ENCODE measurements at regions not wholly inside any gene's neighbourhood (a gene's known extent, or its start where the extent isn't known, plus 50 kb on each side); places are given as distances from the start of the nearest gene placed in this dataset.

DNA sequence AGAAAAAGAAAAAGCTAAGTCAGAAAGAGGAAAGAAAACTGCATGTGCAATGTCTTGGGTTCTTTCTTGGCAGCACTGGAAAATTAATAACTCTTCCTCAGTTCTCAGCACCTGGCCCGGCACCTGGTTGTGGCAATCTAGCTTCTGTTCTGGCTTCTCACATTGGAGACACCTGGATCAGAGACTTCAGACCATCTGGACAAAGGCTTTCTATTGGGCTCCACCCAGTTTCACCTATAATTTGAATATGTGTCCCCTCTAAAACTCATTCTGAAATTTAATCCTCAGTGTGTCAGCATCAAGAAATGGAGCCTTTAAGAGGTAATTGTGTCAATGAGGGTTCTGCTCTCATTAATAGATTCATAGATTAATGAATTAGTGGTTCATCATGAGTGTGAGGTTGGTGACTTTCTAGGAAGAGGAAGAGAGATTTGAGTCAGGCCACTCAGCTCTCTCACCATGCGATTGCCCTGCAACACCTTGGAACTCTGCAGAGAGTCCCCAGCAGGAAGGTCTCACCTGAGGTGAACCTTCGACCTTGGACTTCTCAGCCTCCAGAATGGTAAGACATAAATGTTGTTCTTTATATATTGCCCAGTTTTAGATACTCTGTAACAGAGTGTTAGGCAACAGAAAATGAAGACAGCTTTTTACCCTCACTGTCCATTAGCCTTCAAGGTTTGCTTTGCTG, 679.9 kb downstream of the NTRK3 start:
- H3K27ac Mint-ChIP-seq = no peak overlapping the region
- WGBS (ENCODE audit: insufficient coverage) = 83% methylated on average over 2 of the region's 3 CpGs

DNA sequence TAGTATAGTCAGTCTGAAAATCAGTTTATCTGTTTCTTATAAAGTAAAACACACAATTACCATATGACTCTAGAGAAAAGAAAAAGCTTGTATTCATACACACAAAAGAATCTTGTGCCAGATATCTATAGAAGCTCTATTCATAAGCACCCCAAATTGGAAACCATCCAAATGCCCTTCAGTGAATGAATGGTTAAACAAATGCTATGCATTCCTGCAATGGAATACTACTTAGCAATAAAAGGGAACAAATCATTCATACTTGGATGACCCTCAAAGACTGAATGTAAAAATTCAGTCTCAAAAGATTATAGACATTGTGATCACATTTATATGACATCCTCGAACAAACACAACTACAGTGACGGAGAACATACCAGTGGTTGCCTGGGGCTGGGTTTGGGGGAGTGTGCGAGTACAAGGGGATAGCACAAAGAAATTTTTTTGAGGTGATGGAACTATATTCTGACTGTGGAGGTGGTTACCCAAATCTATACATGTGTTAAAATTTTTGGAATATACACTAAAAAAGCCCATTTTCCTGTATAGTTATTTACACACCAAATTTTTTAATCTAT, 680.6 kb downstream of the NTRK3 start:
- Histone ChIP-seq H3K36me3 (ENCODE audit: control insufficient read depth, insufficient read depth, low read length) (no peaks in the 10 kb centered on the region), H3K27ac (ENCODE audit: low read length) (no peak overlapping the region), H3K4me1 (ENCODE audit: control insufficient read depth, insufficient read depth, low read length) (no peaks in the 10 kb centered on the region), H3K27me3 (ENCODE audit: control insufficient read depth, insufficient read depth, low read length) (no peaks in the 10 kb centered on the region), H3K9me3 (ENCODE audit: control insufficient read depth, insufficient read depth, low read length) (no peaks in the 10 kb centered on the region), H3K4me3 (ENCODE audit: low read length) (no peak overlapping the region)
- Mint-ChIP-seq H3K9me3 (peaks cover 0 to 4% of the 10 kb centered on the region in 2 donors), H3K4me3 (no peak overlapping the region), H3K4me1 (no peaks in the 10 kb centered on the region), H3K36me3 (no peaks in the 10 kb centered on the region), H3K27ac (no peak overlapping the region), H3K27me3 (ENCODE audit: low read depth in 2 of 2) (no peaks in the 10 kb centered on the region)
- intact Hi-C loops (cut with micrococcal nuclease) = no loop called here
- DNase-seq (no peak), ATAC-seq (no peak)
- WGBS (ENCODE audit: insufficient coverage) = 100% methylated on average over 1 of the region's 3 CpGs
- TF ChIP-seq, protein P1, sequence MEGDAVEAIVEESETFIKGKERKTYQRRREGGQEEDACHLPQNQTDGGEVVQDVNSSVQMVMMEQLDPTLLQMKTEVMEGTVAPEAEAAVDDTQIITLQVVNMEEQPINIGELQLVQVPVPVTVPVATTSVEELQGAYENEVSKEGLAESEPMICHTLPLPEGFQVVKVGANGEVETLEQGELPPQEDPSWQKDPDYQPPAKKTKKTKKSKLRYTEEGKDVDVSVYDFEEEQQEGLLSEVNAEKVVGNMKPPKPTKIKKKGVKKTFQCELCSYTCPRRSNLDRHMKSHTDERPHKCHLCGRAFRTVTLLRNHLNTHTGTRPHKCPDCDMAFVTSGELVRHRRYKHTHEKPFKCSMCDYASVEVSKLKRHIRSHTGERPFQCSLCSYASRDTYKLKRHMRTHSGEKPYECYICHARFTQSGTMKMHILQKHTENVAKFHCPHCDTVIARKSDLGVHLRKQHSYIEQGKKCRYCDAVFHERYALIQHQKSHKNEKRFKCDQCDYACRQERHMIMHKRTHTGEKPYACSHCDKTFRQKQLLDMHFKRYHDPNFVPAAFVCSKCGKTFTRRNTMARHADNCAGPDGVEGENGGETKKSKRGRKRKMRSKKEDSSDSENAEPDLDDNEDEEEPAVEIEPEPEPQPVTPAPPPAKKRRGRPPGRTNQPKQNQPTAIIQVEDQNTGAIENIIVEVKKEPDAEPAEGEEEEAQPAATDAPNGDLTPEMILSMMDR (IDR thresholded peaks at IDR 0.05) = no peak

More for the DNA sequence above, 679.9 kb downstream of the NTRK3 start:
- no peak for DNase-seq
- Mint-ChIP-seq H3K4me3 (no peak overlapping the region), H3K36me3 (no peaks in the 10 kb centered on the region), H3K4me1 (no peaks in the 10 kb centered on the region), H3K27me3 (ENCODE audit: low read depth in 2 of 2) (no peaks in the 10 kb centered on the region), H3K9me3 (peaks cover 0 to 3% of the 10 kb centered on the region in 2 donors)
- Histone ChIP-seq H3K36me3 (ENCODE audit: control insufficient read depth, insufficient read depth, low read length) (no peaks in the 10 kb centered on the region), H3K4me1 (ENCODE audit: control insufficient read depth, insufficient read depth, low read length) (no peaks in the 10 kb centered on the region), H3K27me3 (ENCODE audit: control insufficient read depth, insufficient read depth, low read length) (no peaks in the 10 kb centered on the region), H3K27ac (ENCODE audit: low read length) (no peak overlapping the region), H3K9me3 (ENCODE audit: control insufficient read depth, insufficient read depth, low read length) (no peaks in the 10 kb centered on the region), H3K4me3 (ENCODE audit: low read length) (no peak overlapping the region)
- TF ChIP-seq, protein P1 (IDR thresholded peaks at IDR 0.05) = no peak
- intact Hi-C loops (cut with micrococcal nuclease) = no loop called here
- ATAC-seq = no peak

DNA sequence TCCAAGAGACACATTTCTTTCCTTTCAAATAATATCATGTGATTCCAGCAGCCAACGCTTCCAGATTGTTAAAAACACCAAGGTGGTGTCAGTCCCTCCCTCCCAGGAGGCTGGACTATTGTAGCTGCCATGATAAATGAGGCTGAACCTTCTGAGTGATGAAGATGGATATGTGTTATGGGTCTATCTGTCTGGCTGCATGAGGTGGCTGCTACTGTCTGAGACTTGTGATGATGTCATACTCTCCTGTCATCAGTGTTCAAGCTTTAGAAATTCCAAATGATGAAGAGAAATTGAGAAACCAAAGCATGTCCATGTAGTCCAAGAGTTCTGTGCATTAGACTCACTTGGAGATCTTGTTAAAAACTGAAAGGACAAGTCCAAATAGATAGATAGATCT, 683.0 kb downstream of the NTRK3 start:
- WGBS (ENCODE audit: insufficient coverage) = 86% methylated on average over 1 of the region's 1 CpG
- TF ChIP-seq, protein P1 (IDR thresholded peaks at IDR 0.05) = no peak
- intact Hi-C loops (cut with micrococcal nuclease) = no loop called here
- no peaks in the 10 kb centered on the region for H3K9me3 ChIP-seq (ENCODE audit: control insufficient read depth, insufficient read depth, low read length)
- Mint-ChIP-seq H3K4me1 (peaks cover 0 to 7% of the 10 kb centered on the region in 2 donors), H3K9me3 (peaks cover 0 to 4% of the 10 kb centered on the region in 2 donors), H3K36me3 (no peaks in the 10 kb centered on the region), H3K4me3 (no peak overlapping the region), H3K27ac (no peak overlapping the region), H3K27me3 (ENCODE audit: low read depth in 2 of 2) (no peaks in the 10 kb centered on the region)
- ATAC-seq = no peak
- DNase-seq = no peak
- H3K27me3 ChIP-seq (ENCODE audit: control insufficient read depth, insufficient read depth, low read length) = no peaks in the 10 kb centered on the region
- no peaks in the 10 kb centered on the region for H3K36me3 ChIP-seq (ENCODE audit: control insufficient read depth, insufficient read depth, low read length)
- H3K27ac ChIP-seq (ENCODE audit: low read length) = no peak overlapping the region
- H3K4me3 ChIP-seq (ENCODE audit: low read length) = no peak overlapping the region
- H3K4me1 ChIP-seq (ENCODE audit: control insufficient read depth, insufficient read depth, low read length) = no peaks in the 10 kb centered on the region

Data from natural killer cell (primary cell).